ENCODE measurements at regions not wholly inside any gene's neighbourhood (a gene's known extent, or its start where the extent isn't known, plus 50 kb on each side); places are given as distances from the start of the nearest gene placed in this dataset.

- no peak for ATAC-seq
- Histone ChIP-seq H3K9me2 (ENCODE audit: insufficient read depth) (no peaks in the 10 kb centered on the region), H3K4me2 (ENCODE audit: low read length) (no peak overlapping the region), H4K20me1 (ENCODE audit: insufficient read depth) (no peaks in the 10 kb centered on the region), H3K4me1 (ENCODE audit: control insufficient read depth in 1 of 2, insufficient read depth in 2 of 2, low read length in 2 of 2) (no peaks in the 10 kb centered on the region), H3K79me2 (ENCODE audit: insufficient read depth, low read length) (no peaks in the 10 kb centered on the region), H3K27me3 (ENCODE audit: insufficient read depth, low read length) (no peaks in the 10 kb centered on the region), H3K9ac (ENCODE audit: low read length) (no peak overlapping the region), H3K9me3 (ENCODE audit: control insufficient read depth in 1 of 2, insufficient read depth in 1 of 2, low read depth in 1 of 2, low read length in 2 of 2) (peaks cover 0 to 6% of the 10 kb centered on the region in 2 experiments; a peak in 2 of 4 replicates), H3K36me3 (ENCODE audit: control insufficient read depth in 1 of 2, insufficient read depth in 2 of 2, low read length in 2 of 2) (no peaks in the 10 kb centered on the region), H2AFZ (ENCODE audit: low read depth, low read length, poor library complexity, severe bottlenecking) (no peak overlapping the region), H3K27ac (ENCODE audit: low read depth, low read length) (no peak overlapping the region), H3K4me3 (replicated peaks in 1 of 2; ENCODE audit: low read depth in 1 of 2, low read length in 2 of 2) (no peak overlapping the region)
- no TSS peak for BruUV-seq (replicated peaks)
- ChIA-PET CTCF (no interaction called here), POLR2A (no interaction called here), RAD21 (ENCODE audit: low non-redundant PET in 1 of 2, low total read pairs in 2 of 2, uncharacterized antibody in 2 of 2, unreplicated experiment in 2 of 2) (no interaction called here)
- intact Hi-C loops (cut with micrococcal nuclease) = no loop called here
- no peak for DNase-seq (ENCODE audit: low read depth, low spot score)
- TF ChIP-seq, protein P1, sequence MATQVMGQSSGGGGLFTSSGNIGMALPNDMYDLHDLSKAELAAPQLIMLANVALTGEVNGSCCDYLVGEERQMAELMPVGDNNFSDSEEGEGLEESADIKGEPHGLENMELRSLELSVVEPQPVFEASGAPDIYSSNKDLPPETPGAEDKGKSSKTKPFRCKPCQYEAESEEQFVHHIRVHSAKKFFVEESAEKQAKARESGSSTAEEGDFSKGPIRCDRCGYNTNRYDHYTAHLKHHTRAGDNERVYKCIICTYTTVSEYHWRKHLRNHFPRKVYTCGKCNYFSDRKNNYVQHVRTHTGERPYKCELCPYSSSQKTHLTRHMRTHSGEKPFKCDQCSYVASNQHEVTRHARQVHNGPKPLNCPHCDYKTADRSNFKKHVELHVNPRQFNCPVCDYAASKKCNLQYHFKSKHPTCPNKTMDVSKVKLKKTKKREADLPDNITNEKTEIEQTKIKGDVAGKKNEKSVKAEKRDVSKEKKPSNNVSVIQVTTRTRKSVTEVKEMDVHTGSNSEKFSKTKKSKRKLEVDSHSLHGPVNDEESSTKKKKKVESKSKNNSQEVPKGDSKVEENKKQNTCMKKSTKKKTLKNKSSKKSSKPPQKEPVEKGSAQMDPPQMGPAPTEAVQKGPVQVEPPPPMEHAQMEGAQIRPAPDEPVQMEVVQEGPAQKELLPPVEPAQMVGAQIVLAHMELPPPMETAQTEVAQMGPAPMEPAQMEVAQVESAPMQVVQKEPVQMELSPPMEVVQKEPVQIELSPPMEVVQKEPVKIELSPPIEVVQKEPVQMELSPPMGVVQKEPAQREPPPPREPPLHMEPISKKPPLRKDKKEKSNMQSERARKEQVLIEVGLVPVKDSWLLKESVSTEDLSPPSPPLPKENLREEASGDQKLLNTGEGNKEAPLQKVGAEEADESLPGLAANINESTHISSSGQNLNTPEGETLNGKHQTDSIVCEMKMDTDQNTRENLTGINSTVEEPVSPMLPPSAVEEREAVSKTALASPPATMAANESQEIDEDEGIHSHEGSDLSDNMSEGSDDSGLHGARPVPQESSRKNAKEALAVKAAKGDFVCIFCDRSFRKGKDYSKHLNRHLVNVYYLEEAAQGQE (IDR thresholded peaks at IDR 0.05; ENCODE audit: low read depth) = no peak
- TF ChIP-seq SRF (IDR thresholded peaks at IDR 0.05; ENCODE audit: low read depth) (no peak), EZH2phosphoT487 (IDR thresholded peaks at IDR 0.05; ENCODE audit: borderline replicate concordance) (no peak), YY1 (IDR thresholded peaks at IDR 0.05; ENCODE audit: extremely low read depth, insufficient replicate concordance, low read depth, low read length) (no peak), JUND (IDR thresholded peaks at IDR 0.05) (no peak), ELF1 (IDR thresholded peaks at IDR 0.05; ENCODE audit: borderline replicate concordance, low read depth) (no peak), MAX (IDR thresholded peaks at IDR 0.05) (no peak), ZBTB33 (IDR thresholded peaks at IDR 0.05; ENCODE audit: extremely low read depth, insufficient replicate concordance, low read length) (no peak), EZH2 (IDR thresholded peaks at IDR 0.05) (no peak)
Observed at GRCh38 chr9:17045381-17045940, 89.4 kb upstream of the CNTLN start.

All from HCT116 (cell line).